Fibroblast of mammary gland (primary cell): ENCODE measurements at regions not wholly inside any gene's neighbourhood (a gene's known extent, or its start where the extent isn't known, plus 50 kb on each side); places are given as distances from the start of the nearest gene placed in this dataset.
"Not testable (repeated sequence)": the region's sequence is repeated elsewhere in the genome, so short reads cannot be mapped to it uniquely, and the experiment has no call there.

Experiments
- DNase-seq: peaks from one replicate; pipeline ENCODE4 v3.0.0-alpha.2; 2010; ENCODE audit warnings: low read depth
- H3K4me3 ChIP-seq: 2 replicates; pipeline ENCODE4 v1.5.1; 2011; ENCODE audit warnings: low read depth, mild to moderate bottlenecking, low read length, moderate library complexity; ENCODE audit not compliant: control insufficient read depth
- CTCF ChIP-seq: conservative IDR thresholded peaks from 2 replicates; pipeline ENCODE4 v1.5.1; 2011; ENCODE audit warnings: low read depth, low read length, inconsistent platforms; ENCODE audit not compliant: control insufficient read depth, insufficient read depth

- no peak for DNase-seq
- no peak for TF ChIP-seq CTCF
- H3K4me3 ChIP-seq, result no peak overlapping the region
Observed at GRCh38 chr4:135492439-135492838, 1290.8 kb upstream of the PABPC4L start.

DNA sequence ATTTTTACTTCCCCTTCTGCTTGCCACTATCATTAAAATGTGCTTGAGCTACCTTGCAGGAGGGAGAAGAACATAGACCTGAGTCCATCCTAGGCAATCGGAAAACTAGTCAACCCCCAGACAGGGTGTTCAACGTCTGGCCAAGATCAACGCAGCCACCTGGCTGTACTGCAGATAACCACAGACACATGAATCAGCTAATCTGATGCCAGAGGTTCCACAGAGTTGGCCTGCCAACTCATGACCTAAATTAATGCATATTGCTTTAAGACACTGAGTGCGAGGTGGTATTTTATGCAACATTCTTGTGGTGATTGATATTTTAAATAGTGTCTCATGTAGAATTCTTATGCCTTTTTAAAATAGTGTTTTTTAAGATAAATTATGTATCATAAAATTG lies 1283.8 kb upstream of the PABPC4L start:
- no peak for TF ChIP-seq CTCF
- no peak for DNase-seq
- H3K4me3 ChIP-seq, result no peak overlapping the region

- TF ChIP-seq CTCF, result no peak
- no peak overlapping the region for H3K4me3 ChIP-seq
- no peak for DNase-seq
Observed at GRCh38 chr4:135476272-135476671, 1274.7 kb upstream of the PABPC4L start.

GRCh38 chr4:135464311-135464710 lies 1262.7 kb upstream of the PABPC4L start:
- no peak for DNase-seq
- no peak for TF ChIP-seq CTCF

DNA sequence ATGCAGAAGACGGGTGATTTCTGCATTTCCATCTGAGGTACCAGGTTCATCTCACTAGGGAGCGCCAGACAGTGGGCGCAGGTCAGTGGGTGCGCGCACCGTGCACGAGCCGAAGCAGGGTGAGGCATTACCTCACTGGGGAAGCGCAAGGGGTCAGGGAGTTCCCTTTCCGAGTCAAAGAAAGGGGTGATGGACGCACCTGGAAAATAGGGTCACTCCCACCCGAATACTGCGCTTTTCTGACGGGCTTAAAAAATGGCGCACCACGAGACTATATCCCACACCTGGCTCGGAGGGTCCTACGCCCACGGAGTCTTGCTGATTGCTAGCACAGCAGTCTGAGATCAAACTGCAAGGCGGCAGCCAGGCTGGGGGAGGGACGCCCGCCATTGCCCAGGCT lies 1246.0 kb upstream of the PABPC4L start:
- H3K4me3 ChIP-seq, result not testable (repeated sequence)

More at GRCh38 chr4:135464311-135464710, 1262.7 kb upstream of the PABPC4L start:
- H3K4me3 ChIP-seq, result no peak overlapping the region

DNA sequence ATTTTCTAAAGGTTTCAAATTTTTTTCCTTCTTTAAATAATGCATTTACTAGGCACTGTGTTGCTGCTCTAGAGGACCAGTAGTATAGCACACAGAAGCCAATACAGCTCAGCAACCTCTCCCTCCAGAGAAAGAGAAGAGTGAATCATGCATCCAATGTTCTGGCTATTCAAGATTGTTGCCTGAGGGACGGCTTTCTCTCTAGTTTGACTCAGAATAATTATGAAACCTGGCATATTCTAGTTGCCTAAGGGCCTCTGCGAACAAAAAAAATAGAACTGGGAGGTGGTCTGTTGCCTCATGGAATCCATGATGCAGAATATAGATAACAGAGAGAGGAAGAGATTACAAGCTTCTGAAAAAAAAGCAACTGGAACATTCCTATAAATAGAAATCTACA lies 1233.3 kb upstream of the PABPC4L start:
- no peak for DNase-seq
- TF ChIP-seq CTCF, result no peak
- H3K4me3 ChIP-seq, result no peak overlapping the region

More for the DNA sequence above, 1246.0 kb upstream of the PABPC4L start:
- not testable (repeated sequence) for DNase-seq

DNA sequence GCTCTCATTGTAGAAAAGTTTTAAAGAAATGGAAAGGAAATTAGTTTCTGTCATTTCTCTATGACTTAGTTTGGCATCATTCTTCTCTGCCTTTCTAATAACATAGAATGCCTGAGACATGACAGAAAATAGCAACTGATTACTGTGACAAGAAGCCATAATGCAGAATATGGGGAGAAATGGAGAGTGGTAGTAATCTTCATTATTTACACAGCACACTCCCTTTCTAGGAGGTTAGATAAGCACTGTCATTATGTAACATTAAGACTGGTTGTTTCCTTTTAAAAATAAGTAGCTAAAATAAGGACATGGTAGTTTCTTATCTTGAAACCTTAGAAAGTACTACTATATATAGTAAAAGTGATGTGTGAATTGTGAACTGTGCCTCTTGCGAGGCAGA lies 1227.9 kb upstream of the PABPC4L start:
- H3K4me3 ChIP-seq, result no peak overlapping the region
- TF ChIP-seq CTCF, result no peak
- DNase-seq, result no peak
